ENCODE measurements at regions not wholly inside any gene's neighbourhood (a gene's known extent, or its start where the extent isn't known, plus 50 kb on each side); places are given as distances from the start of the nearest gene placed in this dataset.

GRCh38 chr1:38256072-38256471 is 209.5 kb upstream of the POU3F1 start:
- no peak for TF ChIP-seq POLR2A (IDR thresholded peaks at IDR 0.05)
- no peak for TF ChIP-seq CTCF (IDR thresholded peaks at IDR 0.05)
